ENCODE measurements at regions not wholly inside any gene's neighbourhood (a gene's known extent, or its start where the extent isn't known, plus 50 kb on each side); places are given as distances from the start of the nearest gene placed in this dataset.

GRCh38 chr21:15282665-15283064, 217.9 kb upstream of the NRIP1 start:
- Histone ChIP-seq H3K79me2 (ENCODE audit: control insufficient read depth, insufficient read depth, low read length) (no peaks in the 10 kb centered on the region), H3K36me3 (ENCODE audit: control insufficient read depth in 2 of 2, insufficient read depth in 2 of 2, low read length in 1 of 2) (no peaks in the 10 kb centered on the region), H3K27ac (ENCODE audit: control insufficient read depth, insufficient read depth) (no peak overlapping the region), H2AFZ (ENCODE audit: control insufficient read depth, low read depth, low read length) (no peak overlapping the region), H3K9me3 (replicated peaks; ENCODE audit: control insufficient read depth, insufficient read depth, low read length) (no peaks in the 10 kb centered on the region), H3K4me2 (ENCODE audit: control insufficient read depth, insufficient read depth) (no peak overlapping the region), H3K4me3 (no peak overlapping the region), H3K9ac (ENCODE audit: control insufficient read depth, insufficient read depth, low read length) (no peak overlapping the region), H3K27me3 (replicated peaks in 1 of 2; ENCODE audit: control insufficient read depth in 2 of 2, insufficient read depth in 2 of 2, low read length in 1 of 2) (no peaks in the 10 kb centered on the region), H4K20me1 (ENCODE audit: control insufficient read depth, insufficient read depth) (no peaks in the 10 kb centered on the region), H3K4me1 (ENCODE audit: control insufficient read depth, insufficient read depth, low read length) (no peaks in the 10 kb centered on the region)
- ATAC-seq (no peak), DNase-seq (ENCODE audit: low read depth, low spot score) (no peak), FAIRE-seq (no peak)
- CTCF ChIA-PET, result no interaction called here
- in situ Hi-C loops (cut with MboI), result no loop called here
- POLR2A ChIA-PET, result no interaction called here
- TF ChIP-seq DPF2 (IDR thresholded peaks at IDR 0.05) (no peak), IKZF2 (IDR thresholded peaks at IDR 0.05) (no peak), CEBPB (IDR thresholded peaks at IDR 0.05; ENCODE audit: borderline replicate concordance in 1 of 2, low read depth in 2 of 2, low read length in 2 of 2) (no peak)
- WGBS (ENCODE audit: insufficient coverage, insufficient replicate concordance, low lambda C conversion rate, missing lambda C conversion rate), result 35% methylated on average over 1 of the region's 1 CpG
- RAD21 ChIA-PET (ENCODE audit: unreplicated experiment), result no interaction called here
- SMC1A ChIA-PET (ENCODE audit: uncharacterized antibody, unreplicated experiment), result no interaction called here
- intact Hi-C loops (cut with micrococcal nuclease; ENCODE audit: unreplicated experiment), result no loop called here
- no TSS peak for BruUV-seq (replicated peaks)

- Histone ChIP-seq H3K79me2 (ENCODE audit: control insufficient read depth, insufficient read depth, low read length) (no peaks in the 10 kb centered on the region), H2AFZ (ENCODE audit: control insufficient read depth, low read depth, low read length) (no peak overlapping the region), H3K4me3 (no peak overlapping the region), H4K20me1 (ENCODE audit: control insufficient read depth, insufficient read depth) (no peaks in the 10 kb centered on the region), H3K4me1 (ENCODE audit: control insufficient read depth, insufficient read depth, low read length) (no peaks in the 10 kb centered on the region), H3K9ac (ENCODE audit: control insufficient read depth, insufficient read depth, low read length) (no peak overlapping the region), H3K36me3 (ENCODE audit: control insufficient read depth in 2 of 2, insufficient read depth in 2 of 2, low read length in 1 of 2) (no peaks in the 10 kb centered on the region), H3K27ac (ENCODE audit: control insufficient read depth, insufficient read depth) (no peak overlapping the region), H3K9me3 (replicated peaks; ENCODE audit: control insufficient read depth, insufficient read depth, low read length) (no peaks in the 10 kb centered on the region), H3K4me2 (ENCODE audit: control insufficient read depth, insufficient read depth) (no peak overlapping the region), H3K27me3 (replicated peaks in 1 of 2; ENCODE audit: control insufficient read depth in 2 of 2, insufficient read depth in 2 of 2, low read length in 1 of 2) (no peaks in the 10 kb centered on the region)
- POLR2A ChIA-PET, result no interaction called here
- SMC1A ChIA-PET (ENCODE audit: uncharacterized antibody, unreplicated experiment), result no interaction called here
- no peak for TF ChIP-seq POLR2A (IDR thresholded peaks at IDR 0.05; ENCODE audit: low read depth, low read length)
- CTCF ChIA-PET, result no interaction called here
- FAIRE-seq, result no peak
- no peak for ATAC-seq
- in situ Hi-C loops (cut with MboI) (no loop called here), intact Hi-C loops (cut with micrococcal nuclease; ENCODE audit: unreplicated experiment) (no loop called here)
- RAD21 ChIA-PET (ENCODE audit: unreplicated experiment), result no interaction called here
- BruUV-seq (replicated peaks), result no TSS peak
- DNase-seq (ENCODE audit: low read depth, low spot score), result no peak
These were observed 218.3 kb upstream of the NRIP1 start for GRCh38 chr21:15283138-15283537.
